ENCODE measurements at regions not wholly inside any gene's neighbourhood (a gene's known extent, or its start where the extent isn't known, plus 50 kb on each side); places are given as distances from the start of the nearest gene placed in this dataset.

DNA sequence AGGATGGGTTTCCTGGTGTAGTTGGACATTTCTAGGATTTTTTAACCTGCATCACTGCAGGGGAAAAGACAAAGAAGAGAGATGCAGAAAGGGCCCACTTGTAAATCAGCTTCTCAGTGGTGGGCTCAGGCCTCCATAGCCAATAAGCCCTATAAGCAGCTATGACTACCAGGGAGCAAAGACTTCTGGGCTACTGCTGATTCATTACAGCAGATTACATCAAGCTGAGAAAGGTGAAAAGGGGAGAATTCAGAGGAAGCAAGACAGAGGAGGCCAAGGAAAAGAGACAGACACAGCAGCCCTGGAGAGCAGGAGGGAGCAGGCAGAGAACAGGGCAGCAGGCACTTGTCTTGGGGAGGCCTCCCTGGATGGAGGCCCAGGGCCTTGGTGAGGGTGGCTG is 95.2 kb downstream of the KCNA5 start:
- TF ChIP-seq, protein P1, sequence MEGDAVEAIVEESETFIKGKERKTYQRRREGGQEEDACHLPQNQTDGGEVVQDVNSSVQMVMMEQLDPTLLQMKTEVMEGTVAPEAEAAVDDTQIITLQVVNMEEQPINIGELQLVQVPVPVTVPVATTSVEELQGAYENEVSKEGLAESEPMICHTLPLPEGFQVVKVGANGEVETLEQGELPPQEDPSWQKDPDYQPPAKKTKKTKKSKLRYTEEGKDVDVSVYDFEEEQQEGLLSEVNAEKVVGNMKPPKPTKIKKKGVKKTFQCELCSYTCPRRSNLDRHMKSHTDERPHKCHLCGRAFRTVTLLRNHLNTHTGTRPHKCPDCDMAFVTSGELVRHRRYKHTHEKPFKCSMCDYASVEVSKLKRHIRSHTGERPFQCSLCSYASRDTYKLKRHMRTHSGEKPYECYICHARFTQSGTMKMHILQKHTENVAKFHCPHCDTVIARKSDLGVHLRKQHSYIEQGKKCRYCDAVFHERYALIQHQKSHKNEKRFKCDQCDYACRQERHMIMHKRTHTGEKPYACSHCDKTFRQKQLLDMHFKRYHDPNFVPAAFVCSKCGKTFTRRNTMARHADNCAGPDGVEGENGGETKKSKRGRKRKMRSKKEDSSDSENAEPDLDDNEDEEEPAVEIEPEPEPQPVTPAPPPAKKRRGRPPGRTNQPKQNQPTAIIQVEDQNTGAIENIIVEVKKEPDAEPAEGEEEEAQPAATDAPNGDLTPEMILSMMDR (IDR thresholded peaks at IDR 0.05), result no peak
- no peak for TF ChIP-seq ZFX (IDR thresholded peaks at IDR 0.05; ENCODE audit: borderline replicate concordance)
- H3K27ac ChIP-seq, result no peak overlapping the region

- H3K27ac ChIP-seq, result no peak overlapping the region
- TF ChIP-seq ZFX (IDR thresholded peaks at IDR 0.05; ENCODE audit: borderline replicate concordance), result no peak
- TF ChIP-seq, protein P1 (IDR thresholded peaks at IDR 0.05), result no peak
Measured at GRCh38 chr12:5139751-5140150, 96.1 kb downstream of the KCNA5 start.

- H3K27ac ChIP-seq, result no peak overlapping the region
- TF ChIP-seq, protein P1 (IDR thresholded peaks at IDR 0.05), result no peak
- TF ChIP-seq ZFX (IDR thresholded peaks at IDR 0.05; ENCODE audit: borderline replicate concordance), result no peak
Measured at GRCh38 chr12:5140190-5140589, 96.5 kb downstream of the KCNA5 start.

GRCh38 chr12:5148880-5149279 is 105.2 kb downstream of the KCNA5 start:
- no peak overlapping the region for H3K27ac ChIP-seq
- no peak for TF ChIP-seq ZFX (IDR thresholded peaks at IDR 0.05; ENCODE audit: borderline replicate concordance)
- TF ChIP-seq, protein P1 (IDR thresholded peaks at IDR 0.05), result no peak

GRCh38 chr12:5154091-5154490 is 110.4 kb downstream of the KCNA5 start:
- H3K27ac ChIP-seq, result no peak overlapping the region
- TF ChIP-seq ZFX (IDR thresholded peaks at IDR 0.05; ENCODE audit: borderline replicate concordance), result no peak
- TF ChIP-seq, protein P1 (IDR thresholded peaks at IDR 0.05), result no peak

DNA sequence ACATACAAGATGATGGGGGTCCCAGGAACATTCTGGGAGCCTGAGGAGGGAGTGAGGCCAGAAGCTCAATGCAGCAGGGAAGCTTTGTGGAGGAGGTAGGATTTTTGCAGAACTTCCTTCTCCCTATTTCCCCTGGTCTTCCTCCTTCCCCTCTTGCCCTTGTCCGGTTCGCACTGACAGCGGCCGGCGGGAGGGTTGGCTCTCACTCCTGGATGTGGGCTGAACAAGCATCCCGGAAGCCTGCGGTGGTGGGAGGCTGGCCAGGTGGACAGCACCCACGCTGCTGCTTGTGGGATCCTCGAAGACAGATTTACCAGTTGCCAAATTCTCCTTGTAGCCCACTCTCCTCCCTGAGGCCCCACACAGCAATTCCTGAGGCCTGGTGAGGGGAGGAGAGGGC is 112.2 kb downstream of the KCNA5 start:
- TF ChIP-seq ZFX (IDR thresholded peaks at IDR 0.05; ENCODE audit: borderline replicate concordance), result no peak
- TF ChIP-seq, protein P1 (IDR thresholded peaks at IDR 0.05), result no peak
- H3K27ac ChIP-seq, result no peak overlapping the region

DNA sequence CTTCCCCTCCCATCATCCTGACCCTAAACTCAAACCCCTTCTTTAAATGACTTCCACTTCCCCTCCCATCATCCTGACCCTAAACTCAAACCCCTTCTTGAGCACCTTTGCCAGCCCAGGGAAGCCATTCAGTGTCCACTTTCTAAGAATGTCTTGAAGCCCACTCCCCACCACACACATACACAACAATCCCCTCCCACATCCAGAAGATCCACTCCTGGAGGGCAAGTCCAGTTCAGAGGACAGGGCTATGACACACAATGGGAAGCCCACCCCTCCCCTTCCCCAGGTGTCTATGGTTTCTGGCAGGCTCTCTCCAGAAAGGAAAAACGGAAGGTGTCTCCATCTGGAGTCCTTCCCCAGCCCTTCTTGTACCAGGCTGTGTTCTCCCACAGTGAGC is 117.1 kb downstream of the KCNA5 start:
- no peak overlapping the region for H3K27ac ChIP-seq
- no peak for TF ChIP-seq ZFX (IDR thresholded peaks at IDR 0.05; ENCODE audit: borderline replicate concordance)
- TF ChIP-seq, protein P1 (IDR thresholded peaks at IDR 0.05), result no peak
